Keratinocyte (primary cell): ENCODE measurements at regions not wholly inside any gene's neighbourhood (a gene's known extent, or its start where the extent isn't known, plus 50 kb on each side); places are given as distances from the start of the nearest gene placed in this dataset.
A peak's percentile ranks its signal among the peaks of the same experiment; 100 is the strongest.

Experiments used
- DNase-seq: peaks from one replicate; pipeline ENCODE4 v3.0.0-alpha.2; 2011; ENCODE audit warnings: low read depth, missing footprints, low spot score
- FAIRE-seq: peaks from 2 replicates; lab custom pipeline; 2011; peaks lifted over from hg19 to GRCh38; lab: Jason Lieb, UNC
- H2AFZ ChIP-seq: 2 replicates; pipeline ENCODE4 v1.6.0; 2012; ENCODE audit warnings: low read length, control low read depth, inconsistent platforms; ENCODE audit not compliant: control insufficient read depth
- H3K27ac ChIP-seq: 2 replicates; pipeline ENCODE4 v1.5.1; 2011; ENCODE audit warnings: low read length; ENCODE audit not compliant: control insufficient read depth, insufficient read depth
- H3K27me3 ChIP-seq: 3 replicates; pipeline ENCODE4 v1.6.0; 2011; ENCODE audit warnings: low read length; ENCODE audit not compliant: control insufficient read depth, insufficient read depth; ENCODE audit errors: extremely low read depth
- H3K36me3 ChIP-seq, 2 experiments: 2 replicates in 1 of 2; 3 replicates in 1 of 2; pipeline ENCODE4 v1.5.1; 2011; ENCODE audit warnings: low read length in 2 of 2, mild to moderate bottlenecking in 1 of 2; ENCODE audit not compliant: control insufficient read depth in 2 of 2, insufficient read depth in 2 of 2; ENCODE audit errors: extremely low read depth in 1 of 2
- H3K4me1 ChIP-seq: 3 replicates; pipeline ENCODE4 v1.5.1; 2011; ENCODE audit warnings: low read length; ENCODE audit not compliant: control insufficient read depth, insufficient read depth; ENCODE audit errors: extremely low read depth
- H3K4me2 ChIP-seq: 3 replicates; pipeline ENCODE4 v1.6.0; 2011; ENCODE audit warnings: low read depth, low read length; ENCODE audit not compliant: control insufficient read depth, insufficient read depth; ENCODE audit errors: extremely low read depth
- H3K4me3 ChIP-seq, 3 experiments: fragments of 200-600 bp in 1 of 3; sonication (generic) in 1 of 3; 2 replicates in 2 of 3; 3 replicates in 1 of 3; pipeline ENCODE4 v1.5.1; 2011 to 2016; ENCODE audit warnings: low read length in 3 of 3, mild to moderate bottlenecking in 3 of 3, control low read depth in 2 of 3, inconsistent platforms in 1 of 3, low read depth in 1 of 3, mixed read lengths in 1 of 3, mixed run types in 1 of 3, moderate library complexity in 1 of 3; ENCODE audit not compliant: control insufficient read depth in 2 of 3, insufficient read depth in 2 of 3; ENCODE audit errors: extremely low read depth in 1 of 3
- H3K79me2 ChIP-seq: 2 replicates; pipeline ENCODE4 v1.6.0; 2012; ENCODE audit warnings: low read length; ENCODE audit not compliant: control insufficient read depth, insufficient read depth
- H3K9ac ChIP-seq: 3 replicates; pipeline ENCODE4 v1.6.0; 2011; ENCODE audit warnings: low read length; ENCODE audit not compliant: control insufficient read depth, insufficient read depth; ENCODE audit errors: extremely low read depth
- H3K9me1 ChIP-seq: 3 replicates; pipeline ENCODE4 v1.6.0; 2011; ENCODE audit warnings: low read length; ENCODE audit not compliant: control insufficient read depth, insufficient read depth; ENCODE audit errors: extremely low read depth
- H3K9me3 ChIP-seq: 2 replicates; pipeline ENCODE4 v1.5.1; 2012; ENCODE audit warnings: low read depth, low read length; ENCODE audit not compliant: control insufficient read depth
- H4K20me1 ChIP-seq: 3 replicates; pipeline ENCODE4 v1.6.0; 2011; ENCODE audit warnings: low read length; ENCODE audit not compliant: control insufficient read depth, insufficient read depth; ENCODE audit errors: extremely low read depth
- CTCF ChIP-seq, 3 experiments: IDR thresholded peaks in 1 of 3; conservative IDR thresholded peaks in 1 of 3; optimal IDR thresholded peaks in 1 of 3; 2 replicates in 2 of 3; 3 replicates in 1 of 3; pipeline versions ENCODE3 to v1.5.1; 2011; ENCODE audit warnings: low read length in 3 of 3, mild to moderate bottlenecking in 3 of 3, moderate library complexity in 2 of 3, control low read depth in 1 of 3, inconsistent platforms in 1 of 3; ENCODE audit not compliant: insufficient read depth in 2 of 3; ENCODE audit errors: extremely low read depth in 1 of 3
- EZH2 ChIP-seq: IDR thresholded peaks from one replicate; pipeline ENCODE4 v1.6.1; 2012; ENCODE audit warnings: inconsistent platforms, mild to moderate bottlenecking, low read length, moderate library complexity
- dilution Hi-C: fragments of 300-500 bp; cut with MboI; formaldehyde crosslinking; loops from one replicate; pipeline ENCODE4 v1.7.0; 2020; ENCODE audit warnings: low sequenced_read_pairs; ENCODE audit not compliant: extremely low pct_ligation_motif_present

DNA sequence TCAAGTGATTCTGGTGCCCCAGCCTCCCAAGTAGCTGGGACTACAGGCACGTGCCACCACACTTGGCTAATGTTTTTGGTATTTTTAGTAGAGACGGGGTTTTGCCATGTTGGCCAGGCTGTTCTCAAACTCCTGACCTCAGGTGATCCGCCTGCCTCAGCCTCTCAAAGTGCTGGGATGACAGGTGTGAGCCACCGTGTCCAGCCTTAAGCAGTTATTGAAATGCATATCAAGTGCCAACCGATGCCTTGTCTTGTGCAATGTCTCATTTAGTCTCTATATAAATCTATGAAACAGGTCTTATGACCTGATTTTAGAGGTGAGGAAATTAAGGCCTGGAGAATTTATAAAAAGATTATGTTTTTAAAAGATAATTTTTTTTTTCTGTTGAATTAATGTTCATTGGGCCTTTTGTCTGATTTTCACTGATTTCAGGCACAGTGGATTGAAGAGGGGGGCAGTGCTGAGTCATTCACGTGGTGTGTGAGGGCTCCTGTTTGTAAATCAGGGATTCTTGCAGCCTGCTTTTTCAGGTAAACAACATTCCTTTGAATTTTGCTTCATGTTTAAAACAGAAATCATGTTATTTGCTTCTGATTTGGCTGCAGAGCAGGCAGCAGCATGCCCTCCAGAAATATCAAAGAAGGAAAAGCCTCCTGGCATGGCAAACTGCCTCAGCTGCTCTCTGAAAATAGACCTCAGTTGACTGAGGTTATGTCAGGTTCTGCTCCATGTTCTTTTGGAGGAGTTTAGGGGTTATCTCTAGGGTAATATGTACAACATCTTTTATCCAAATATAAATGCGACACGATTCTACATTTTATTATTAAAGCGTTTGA lies 407.0 kb upstream of the RGMA start:
- Histone ChIP-seq H3K4me2 (peak overlapping the region; percentile 79), H3K79me2 (no peaks in the 10 kb centered on the region), H2AFZ (peak overlapping the region; percentile 13), H4K20me1 (no peaks in the 10 kb centered on the region), H3K27me3 (no peaks in the 10 kb centered on the region), H3K27ac (peak overlapping the region; percentile 65), H3K36me3 (no peaks in the 10 kb centered on the region), H3K9me3 (no peaks in the 10 kb centered on the region), H3K9ac (no peak overlapping the region), H3K4me1 (peaks cover 30% of the 10 kb centered on the region), H3K4me3 (peak overlapping the region in 1 of 3 experiments; percentile 32), H3K9me1 (no peaks in the 10 kb centered on the region)
- dilution Hi-C loops = no loop called here
- TF ChIP-seq EZH2 = no peak
- TF ChIP-seq CTCF (optimal IDR thresholded peaks at IDR 0.05 in 1 of 3, IDR thresholded peaks at IDR 0.05 in 1 of 3, conservative IDR thresholded peaks at IDR 0.05 in 1 of 3; ENCODE audit: extremely low read depth in 1 of 3, insufficient read depth in 2 of 3, low read length in 3 of 3) = peak in 1 of 3 experiments; percentile 11
- FAIRE-seq (peak; percentile 83), DNase-seq (peak; percentile 25)

DNA sequence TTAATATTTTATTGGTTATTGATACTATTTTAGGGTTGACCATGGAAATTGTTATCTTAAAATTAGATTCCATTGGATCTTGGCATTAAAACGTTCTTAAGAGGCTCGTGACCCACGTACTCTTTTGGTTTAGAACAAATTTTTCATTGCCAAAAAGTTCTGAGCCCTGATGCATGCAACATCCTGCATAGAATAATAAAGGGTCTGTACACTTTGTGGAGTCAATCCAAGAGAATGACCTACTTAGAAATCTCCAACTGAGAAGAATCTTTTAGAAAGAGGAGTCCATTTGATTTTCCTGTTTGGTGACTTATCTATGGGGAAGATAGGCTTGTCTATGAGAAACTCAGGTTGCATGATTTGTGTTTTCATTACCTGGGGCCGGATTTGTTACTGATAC lies 404.2 kb upstream of the RGMA start:
- Histone ChIP-seq H3K9me1 (no peaks in the 10 kb centered on the region), H3K9ac (no peak overlapping the region), H2AFZ (no peak overlapping the region), H3K27me3 (no peaks in the 10 kb centered on the region), H3K79me2 (no peaks in the 10 kb centered on the region), H3K4me1 (peaks cover 24% of the 10 kb centered on the region), H3K4me2 (no peak overlapping the region), H3K4me3 (no peak overlapping the region), H3K36me3 (no peaks in the 10 kb centered on the region), H3K27ac (no peak overlapping the region), H4K20me1 (no peaks in the 10 kb centered on the region), H3K9me3 (no peaks in the 10 kb centered on the region)
- FAIRE-seq = no peak
- no peak for DNase-seq
- dilution Hi-C loops = no loop called here
- TF ChIP-seq EZH2 = no peak
- no peak for TF ChIP-seq CTCF (optimal IDR thresholded peaks at IDR 0.05 in 1 of 3, IDR thresholded peaks at IDR 0.05 in 1 of 3, conservative IDR thresholded peaks at IDR 0.05 in 1 of 3; ENCODE audit: extremely low read depth in 1 of 3, insufficient read depth in 2 of 3, low read length in 3 of 3)
